ENCODE measurements at regions not wholly inside any gene's neighbourhood (a gene's known extent, or its start where the extent isn't known, plus 50 kb on each side); places are given as distances from the start of the nearest gene placed in this dataset.

DNA sequence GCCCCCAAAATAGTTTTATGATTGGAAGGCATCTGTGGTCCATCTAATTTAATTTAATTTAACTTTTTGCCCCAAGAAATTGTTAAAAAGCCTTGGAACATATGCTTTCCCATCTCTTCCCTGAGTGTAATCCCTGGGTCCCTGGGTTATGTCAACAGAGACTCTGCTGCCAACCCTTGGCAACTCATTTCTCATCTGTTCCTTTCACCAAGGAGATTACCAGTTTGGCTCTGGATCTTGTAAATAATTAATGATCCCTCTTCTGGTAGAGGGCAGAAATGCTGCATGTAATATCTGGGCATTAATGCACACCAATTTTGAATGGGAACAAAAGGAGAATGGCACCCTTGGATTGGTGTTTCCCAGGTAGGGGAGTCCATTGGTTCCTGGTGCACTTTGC is 514.2 kb downstream of the CCSER2 start:
- H3K36me3 ChIP-seq (ENCODE audit: control insufficient read depth, insufficient read depth, low read length), result no peaks in the 10 kb centered on the region
- intact Hi-C loops (cut with micrococcal nuclease) (no loop called here), in situ Hi-C loops (cut with MboI) (no loop called here)
- no peaks in the 10 kb centered on the region for H3K9me1 ChIP-seq (ENCODE audit: control insufficient read depth, insufficient read depth, low read length)
- no peaks in the 10 kb centered on the region for H3K4me1 ChIP-seq (replicated peaks in 1 of 2; ENCODE audit: control insufficient read depth in 2 of 2, insufficient read depth in 2 of 2, low read length in 2 of 2)
- H3K4me3 ChIP-seq, result no peak overlapping the region
- FAIRE-seq, result no peak
- no peak overlapping the region for H3K9ac ChIP-seq (ENCODE audit: insufficient read depth in 1 of 2, low read depth in 2 of 2, low read length in 2 of 2)
- BruUV-seq (replicated peaks), result no TSS peak
- no peak overlapping the region for H3K4me2 ChIP-seq (ENCODE audit: insufficient read depth, low read length)
- POLR2A ChIA-PET, result no interaction called here
- H4K20me1 ChIP-seq (replicated peaks; ENCODE audit: control insufficient read depth, insufficient read depth, low read length), result no peaks in the 10 kb centered on the region
- TF ChIP-seq ZNF143 (CRISPR knock-in tag; IDR thresholded peaks at IDR 0.05) (no peak), MTA2 (IDR thresholded peaks at IDR 0.05; ENCODE audit: low read depth) (no peak), ZFPM2 (CRISPR knock-in tag; IDR thresholded peaks at IDR 0.05) (no peak), XRCC4 (IDR thresholded peaks at IDR 0.05; ENCODE audit: extremely low read depth, insufficient read depth, insufficient read length) (no peak), SIN3B (IDR thresholded peaks at IDR 0.05; ENCODE audit: low read depth) (no peak), NFXL1 (CRISPR knock-in tag; IDR thresholded peaks at IDR 0.05) (no peak), CC2D1A (IDR thresholded peaks at IDR 0.05) (no peak), MTA1 (IDR thresholded peaks at IDR 0.05; ENCODE audit: borderline replicate concordance) (no peak), ZNF584 (CRISPR knock-in tag; IDR thresholded peaks at IDR 0.05; ENCODE audit: low read depth) (no peak), ZNF780A (CRISPR knock-in tag; IDR thresholded peaks at IDR 0.05) (no peak)
- CTCF ChIA-PET (ENCODE audit: low intra/inter-chr PET ratio), result no interaction called here
- ATAC-seq, result no peak
- no peaks in the 10 kb centered on the region for H3K27me3 ChIP-seq (ENCODE audit: control insufficient read depth in 2 of 2, insufficient read depth in 2 of 2, low read length in 2 of 2)
- no peaks in the 10 kb centered on the region for H3K9me3 ChIP-seq (replicated peaks; ENCODE audit: control insufficient read depth, insufficient read depth, low read depth, low read length)
- no peaks in the 10 kb centered on the region for H3K79me2 ChIP-seq (ENCODE audit: control insufficient read depth, insufficient read depth, low read length)
- H3K27ac ChIP-seq (ENCODE audit: extremely low read depth, low read depth, low read length), result no peak overlapping the region
- DNase-seq (ENCODE audit: extremely low read depth in 1 of 4, low spot score in 3 of 4), result no peak
- H2AFZ ChIP-seq (ENCODE audit: low read depth, low read length), result no peak overlapping the region

DNA sequence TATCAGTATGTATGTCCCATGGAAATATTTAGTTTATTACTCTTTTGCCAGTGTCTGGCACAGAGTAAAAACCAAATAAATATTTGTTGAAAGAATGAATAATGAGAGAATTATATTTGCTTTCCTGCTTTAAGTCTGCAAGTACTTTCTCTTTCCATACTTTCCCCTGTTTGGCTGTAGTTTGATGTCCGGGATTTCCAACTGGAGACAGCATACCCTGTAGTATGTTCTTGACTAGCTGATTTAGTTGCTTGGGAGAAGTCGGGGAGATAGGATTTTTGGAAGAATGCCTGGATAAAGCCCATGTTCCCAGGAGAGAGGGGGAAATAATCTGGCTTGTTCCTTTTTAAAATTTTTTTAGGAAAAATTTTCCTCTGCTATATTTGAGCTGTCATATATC is 516.1 kb downstream of the CCSER2 start:
- FAIRE-seq (no peak), ATAC-seq (no peak), DNase-seq (ENCODE audit: extremely low read depth in 1 of 4, low spot score in 3 of 4) (no peak)
- Histone ChIP-seq H3K4me3 (no peak overlapping the region), H2AFZ (ENCODE audit: low read depth, low read length) (no peak overlapping the region), H3K27me3 (ENCODE audit: control insufficient read depth in 2 of 2, insufficient read depth in 2 of 2, low read length in 2 of 2) (no peaks in the 10 kb centered on the region), H3K9me3 (replicated peaks; ENCODE audit: control insufficient read depth, insufficient read depth, low read depth, low read length) (no peaks in the 10 kb centered on the region), H4K20me1 (replicated peaks; ENCODE audit: control insufficient read depth, insufficient read depth, low read length) (no peaks in the 10 kb centered on the region), H3K79me2 (ENCODE audit: control insufficient read depth, insufficient read depth, low read length) (no peaks in the 10 kb centered on the region), H3K9ac (ENCODE audit: insufficient read depth in 1 of 2, low read depth in 2 of 2, low read length in 2 of 2) (no peak overlapping the region), H3K36me3 (ENCODE audit: control insufficient read depth, insufficient read depth, low read length) (no peaks in the 10 kb centered on the region), H3K4me1 (replicated peaks in 1 of 2; ENCODE audit: control insufficient read depth in 2 of 2, insufficient read depth in 2 of 2, low read length in 2 of 2) (no peaks in the 10 kb centered on the region), H3K4me2 (ENCODE audit: insufficient read depth, low read length) (no peak overlapping the region), H3K27ac (ENCODE audit: extremely low read depth, low read depth, low read length) (no peak overlapping the region), H3K9me1 (ENCODE audit: control insufficient read depth, insufficient read depth, low read length) (no peaks in the 10 kb centered on the region)
- in situ Hi-C loops (cut with MboI) (no loop called here), intact Hi-C loops (cut with micrococcal nuclease) (no loop called here)
- ChIA-PET CTCF (ENCODE audit: low intra/inter-chr PET ratio) (no interaction called here), POLR2A (no interaction called here)
- no TSS peak for BruUV-seq (replicated peaks)
- WGBS (ENCODE audit: insufficient coverage, low coverage, missing lambda C conversion rate), result 0% methylated on average over 2 of the region's 2 CpGs
- TF ChIP-seq MAFG (tag; conservative IDR thresholded peaks at IDR 0.05) (no peak), KHSRP (IDR thresholded peaks at IDR 0.05) (no peak), TAF1 (IDR thresholded peaks at IDR 0.05; ENCODE audit: control insufficient read depth, extremely low read depth, insufficient read depth, low read length, severe bottlenecking) (no peak), SMARCC2 (IDR thresholded peaks at IDR 0.05; ENCODE audit: low read depth) (no peak), GABPA (tag; conservative IDR thresholded peaks at IDR 0.05; ENCODE audit: low read depth) (no peak), ZNF766 (CRISPR knock-in tag; conservative IDR thresholded peaks at IDR 0.05) (no peak), TFAM (CRISPR knock-in tag; conservative IDR thresholded peaks at IDR 0.05) (no peak), ZFP36 (IDR thresholded peaks at IDR 0.05; ENCODE audit: low read depth, low read length, partially characterized antibody) (no peak)
- TF ChIP-seq, protein P1, sequence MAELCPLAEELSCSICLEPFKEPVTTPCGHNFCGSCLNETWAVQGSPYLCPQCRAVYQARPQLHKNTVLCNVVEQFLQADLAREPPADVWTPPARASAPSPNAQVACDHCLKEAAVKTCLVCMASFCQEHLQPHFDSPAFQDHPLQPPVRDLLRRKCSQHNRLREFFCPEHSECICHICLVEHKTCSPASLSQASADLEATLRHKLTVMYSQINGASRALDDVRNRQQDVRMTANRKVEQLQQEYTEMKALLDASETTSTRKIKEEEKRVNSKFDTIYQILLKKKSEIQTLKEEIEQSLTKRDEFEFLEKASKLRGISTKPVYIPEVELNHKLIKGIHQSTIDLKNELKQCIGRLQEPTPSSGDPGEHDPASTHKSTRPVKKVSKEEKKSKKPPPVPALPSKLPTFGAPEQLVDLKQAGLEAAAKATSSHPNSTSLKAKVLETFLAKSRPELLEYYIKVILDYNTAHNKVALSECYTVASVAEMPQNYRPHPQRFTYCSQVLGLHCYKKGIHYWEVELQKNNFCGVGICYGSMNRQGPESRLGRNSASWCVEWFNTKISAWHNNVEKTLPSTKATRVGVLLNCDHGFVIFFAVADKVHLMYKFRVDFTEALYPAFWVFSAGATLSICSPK (IDR thresholded peaks at IDR 0.05; ENCODE audit: borderline replicate concordance), result no peak

Measured in K562 (cell line).